GM20000 (cell line): ENCODE measurements at regions not wholly inside any gene's neighbourhood (a gene's known extent, or its start where the extent isn't known, plus 50 kb on each side); places are given as distances from the start of the nearest gene placed in this dataset.

Experiments
- DNase-seq: peaks from one replicate; pipeline ENCODE4 v3.0.0; 2012; ENCODE audit warnings: low spot score
- TF ChIP-seq, protein P1 (sequence below): IDR thresholded peaks from 2 replicates; pipeline ENCODE4 v1.5.1; 2012; ENCODE audit warnings: mild to moderate bottlenecking, control low read depth; ENCODE audit errors: extremely low read depth, missing control alignments

GRCh38 chr3:9301091-9301490 is 51.6 kb upstream of the SRGAP3 start:
- DNase-seq = no peak
- TF ChIP-seq, protein P1, sequence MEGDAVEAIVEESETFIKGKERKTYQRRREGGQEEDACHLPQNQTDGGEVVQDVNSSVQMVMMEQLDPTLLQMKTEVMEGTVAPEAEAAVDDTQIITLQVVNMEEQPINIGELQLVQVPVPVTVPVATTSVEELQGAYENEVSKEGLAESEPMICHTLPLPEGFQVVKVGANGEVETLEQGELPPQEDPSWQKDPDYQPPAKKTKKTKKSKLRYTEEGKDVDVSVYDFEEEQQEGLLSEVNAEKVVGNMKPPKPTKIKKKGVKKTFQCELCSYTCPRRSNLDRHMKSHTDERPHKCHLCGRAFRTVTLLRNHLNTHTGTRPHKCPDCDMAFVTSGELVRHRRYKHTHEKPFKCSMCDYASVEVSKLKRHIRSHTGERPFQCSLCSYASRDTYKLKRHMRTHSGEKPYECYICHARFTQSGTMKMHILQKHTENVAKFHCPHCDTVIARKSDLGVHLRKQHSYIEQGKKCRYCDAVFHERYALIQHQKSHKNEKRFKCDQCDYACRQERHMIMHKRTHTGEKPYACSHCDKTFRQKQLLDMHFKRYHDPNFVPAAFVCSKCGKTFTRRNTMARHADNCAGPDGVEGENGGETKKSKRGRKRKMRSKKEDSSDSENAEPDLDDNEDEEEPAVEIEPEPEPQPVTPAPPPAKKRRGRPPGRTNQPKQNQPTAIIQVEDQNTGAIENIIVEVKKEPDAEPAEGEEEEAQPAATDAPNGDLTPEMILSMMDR = no peak

- DNase-seq = no peak
- TF ChIP-seq, protein P1 = no peak
Observed at GRCh38 chr3:9301798-9302197, 52.4 kb upstream of the SRGAP3 start.

DNA sequence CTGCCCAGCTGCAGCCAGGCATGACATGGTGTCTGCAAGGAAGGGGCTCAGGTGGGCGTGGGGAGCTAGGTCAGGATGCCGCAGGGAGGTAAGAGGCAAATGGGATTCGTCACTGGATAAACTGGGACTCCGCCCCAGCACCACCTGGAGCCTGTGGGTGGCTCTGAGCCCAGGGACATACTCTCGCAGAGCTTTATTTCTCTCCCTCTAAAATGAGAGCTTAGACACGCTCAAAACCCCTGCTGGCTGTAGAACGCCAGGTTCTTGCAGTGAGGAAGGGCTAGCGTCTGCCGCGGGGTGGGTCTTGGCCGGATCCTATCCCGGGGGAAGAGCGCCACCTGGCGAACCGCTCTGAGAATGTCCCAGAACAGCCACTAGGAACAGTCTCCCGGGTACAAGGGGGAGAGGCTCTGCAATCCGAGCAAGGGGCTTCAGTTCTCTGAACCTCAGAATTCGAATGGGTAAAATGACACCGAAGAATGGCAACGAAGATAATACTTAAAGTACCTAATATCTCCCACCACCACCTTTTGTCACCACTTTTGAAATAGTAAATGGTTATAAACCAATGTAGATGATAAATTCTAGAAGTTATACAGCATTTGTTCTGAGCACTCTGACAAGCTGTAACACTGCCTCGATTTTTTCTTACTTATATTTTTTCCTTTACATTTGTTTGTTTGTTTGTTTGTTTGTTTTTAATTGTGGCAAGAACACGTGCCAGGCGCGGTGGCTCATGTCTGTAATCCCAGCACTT is 53.2 kb upstream of the SRGAP3 start:
- TF ChIP-seq, protein P1 = peak; percentile 60
- DNase-seq = peak; percentile 80

DNA sequence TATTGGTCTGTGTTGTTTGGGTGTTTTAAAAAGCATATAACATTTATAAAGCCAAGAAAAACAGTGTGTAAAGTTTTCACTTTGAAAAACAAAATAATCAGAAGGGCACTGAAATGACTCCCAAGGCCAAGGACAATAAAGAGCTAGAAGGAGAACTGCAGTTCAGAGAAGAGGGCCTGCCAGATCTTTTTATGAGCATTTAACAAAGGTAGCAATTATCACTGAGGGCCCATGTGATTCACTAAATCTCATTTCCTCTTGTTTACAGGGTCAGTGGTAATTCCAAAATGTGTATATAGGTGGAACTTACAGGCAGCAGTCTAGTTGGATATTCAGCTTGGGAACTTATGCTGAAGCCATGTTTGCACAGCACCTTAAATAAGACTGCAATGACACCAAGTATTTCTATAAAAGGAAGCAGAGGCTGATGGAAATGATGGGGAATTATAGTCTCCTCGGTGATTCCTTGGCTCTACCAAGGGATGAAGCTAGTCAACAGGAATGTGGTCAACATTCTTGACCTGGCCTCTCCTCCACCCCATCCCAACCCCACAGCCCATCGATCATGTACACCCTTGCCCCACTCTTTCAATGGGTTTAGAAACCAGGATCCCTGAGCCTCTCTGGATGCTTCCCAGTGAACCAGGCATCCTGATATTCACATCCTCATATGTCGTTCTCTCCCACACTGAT is 54.4 kb upstream of the THUMPD3 start:
- TF ChIP-seq, protein P1 = no peak
- no peak for DNase-seq

GRCh38 chr3:9310043-9310442 is 52.8 kb upstream of the THUMPD3 start:
- TF ChIP-seq, protein P1 = no peak
- DNase-seq = no peak

DNA sequence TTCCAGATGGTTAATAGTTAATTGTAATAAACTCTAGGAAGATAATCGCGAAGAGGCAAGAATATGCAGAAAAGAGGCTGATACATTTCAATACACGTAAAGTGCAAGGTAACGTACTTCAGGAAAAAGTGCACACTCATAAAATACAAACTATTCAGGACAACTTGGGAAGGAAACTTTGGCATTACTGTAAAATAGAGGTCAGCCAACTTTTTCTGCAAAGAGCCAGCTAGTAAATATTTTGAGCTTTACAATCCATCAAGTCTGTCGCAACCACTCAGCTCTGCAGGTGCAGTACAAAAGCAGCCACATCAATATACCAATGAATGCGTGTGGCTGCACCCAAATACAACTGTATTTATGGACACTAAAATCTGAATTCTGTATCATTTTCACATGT is 51.6 kb upstream of the THUMPD3 start:
- TF ChIP-seq, protein P1 = no peak
- no peak for DNase-seq
